Gastrocnemius medialis (tissue), 4 donors: ENCODE measurements at regions not wholly inside any gene's neighbourhood (a gene's known extent, or its start where the extent isn't known, plus 50 kb on each side); places are given as distances from the start of the nearest gene placed in this dataset.

ENCODE experiments used
- CTCF ChIP-seq, 5 experiments: fragments of 450-650 bp in 3 of 5; fragments of 200-600 bp in 2 of 5; sonication (generic) in 2 of 5; IDR thresholded peaks in 4 of 5; conservative IDR thresholded peaks in 1 of 5; 1 replicate in 4 of 5; 2 replicates in 1 of 5; pipeline ENCODE4 v1.5.1; 2016 to 2019; ENCODE audit warnings: antibody characterized with exemption in 5 of 5, mild to moderate bottlenecking in 3 of 5, moderate library complexity in 3 of 5
- POLR2A ChIP-seq, 2 donors: fragments of 450-650 bp; IDR thresholded peaks; one replicate each; pipeline ENCODE4 v1.6.1; 2017; ENCODE audit warnings: antibody characterized with exemption in 2 of 2, mild to moderate bottlenecking in 2 of 2, moderate library complexity in 2 of 2

- TF ChIP-seq CTCF (IDR thresholded peaks at IDR 0.05 in 4 of 5, conservative IDR thresholded peaks at IDR 0.05 in 1 of 5), result no peak
- TF ChIP-seq POLR2A (IDR thresholded peaks at IDR 0.05), result no peak
These were observed 53.0 kb downstream of the MRPL57 start for GRCh38 chr13:21229241-21230024.
